ENCODE measurements at regions not wholly inside any gene's neighbourhood (a gene's known extent, or its start where the extent isn't known, plus 50 kb on each side); places are given as distances from the start of the nearest gene placed in this dataset.

DNA sequence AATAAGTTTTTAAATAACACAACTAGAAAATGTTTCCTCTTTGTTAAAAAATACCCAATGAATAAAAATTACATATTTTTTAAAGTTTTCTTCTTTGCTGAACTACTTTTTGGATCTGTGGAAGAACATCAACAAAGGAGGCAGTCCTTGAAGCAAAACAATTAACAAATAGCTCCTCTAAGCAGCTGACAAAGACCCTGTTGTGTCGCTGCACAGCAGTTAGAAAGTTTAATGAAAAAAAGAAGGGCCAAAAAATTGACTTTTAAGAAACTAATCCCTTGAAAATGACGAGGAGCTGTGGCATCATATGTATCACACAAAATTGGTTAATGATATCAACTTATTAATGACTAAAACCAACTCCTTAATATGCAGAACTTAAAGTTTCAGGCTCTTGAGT is 72.1 kb downstream of the SLITRK1 start (continued):
- no peak for TF ChIP-seq STAT1 (IDR thresholded peaks at IDR 0.05; ENCODE audit: unreplicated experiment)
- TF ChIP-seq NANOG (IDR thresholded peaks at IDR 0.05; ENCODE audit: borderline replicate concordance), result no peak
- TF ChIP-seq ZNF331 (CRISPR knock-in tag; IDR thresholded peaks at IDR 0.05; ENCODE audit: low read depth), result no peak

DNA sequence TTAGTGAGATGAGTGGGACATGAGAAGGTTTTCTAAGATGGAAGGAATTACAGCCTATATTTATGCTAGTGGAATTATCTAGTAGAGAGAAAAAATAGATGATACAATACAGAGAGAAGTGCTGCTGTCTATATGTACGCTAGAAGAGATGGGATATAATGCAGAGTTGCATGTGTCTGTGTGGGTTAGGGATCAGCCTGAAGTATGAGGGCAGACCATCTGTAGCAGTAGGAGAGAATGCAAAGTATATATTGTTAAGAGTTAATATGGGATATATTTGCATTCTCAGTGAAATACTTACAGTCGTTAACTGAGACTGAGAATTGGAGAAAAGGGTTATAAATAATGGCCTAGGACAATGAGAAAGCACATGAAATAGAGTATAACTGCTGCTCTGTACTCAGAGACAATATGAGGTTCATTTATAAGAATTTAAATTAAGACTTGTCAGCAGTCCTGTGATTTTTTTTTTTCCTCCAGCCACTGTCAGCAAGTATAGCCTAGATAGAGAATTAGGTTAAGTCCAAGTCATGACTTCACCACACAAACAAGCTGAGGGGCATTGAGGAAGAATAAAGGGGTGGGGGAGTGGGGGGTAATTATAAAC is 77.8 kb downstream of the SLITRK1 start:
- H3K4me3 Mint-ChIP-seq, result no peak overlapping the region
- no peaks in the 10 kb centered on the region for H3K9me2 ChIP-seq (ENCODE audit: insufficient read depth)
- no peak overlapping the region for H2AFZ ChIP-seq
- H3K9me3 Mint-ChIP-seq, result no peaks in the 10 kb centered on the region
- no peak overlapping the region; the same call in 1 of the 2 replicates for H3K27ac Mint-ChIP-seq
- ATAC-seq, result no peak
- no peak overlapping the region for H3K4me3 ChIP-seq
- no peaks in the 10 kb centered on the region for H3K27me3 Mint-ChIP-seq (ENCODE audit: insufficient read depth, low read depth, poor library complexity)
- H3K36me3 ChIP-seq (ENCODE audit: insufficient read depth), result no peaks in the 10 kb centered on the region
- H3K79me2 ChIP-seq (replicated peaks; ENCODE audit: insufficient read depth), result no peaks in the 10 kb centered on the region
- H3K4me1 Mint-ChIP-seq, result peaks cover 3% of the 10 kb centered on the region; the same call in 2 of the 3 replicates
- DNase-seq (ENCODE audit: low spot score), result no peak
- H3K27me3 ChIP-seq (ENCODE audit: insufficient read depth), result no peaks in the 10 kb centered on the region
- no peaks in the 10 kb centered on the region; the same call in 2 of the 3 replicates for H3K36me3 Mint-ChIP-seq (ENCODE audit: low read depth)
- no peak overlapping the region for H3K4me2 ChIP-seq
- no peaks in the 10 kb centered on the region for H4K20me1 ChIP-seq (replicated peaks; ENCODE audit: insufficient read depth)
- peaks cover 6% of the 10 kb centered on the region; the same call in 1 of the 2 replicates for H3K4me1 ChIP-seq (ENCODE audit: insufficient read depth)
- no peak overlapping the region for H3K27ac ChIP-seq (ENCODE audit: low read depth)
- H3F3A ChIP-seq (replicated peaks; ENCODE audit: low read depth), result no peaks in the 10 kb centered on the region
- TF ChIP-seq ZNF331 (CRISPR knock-in tag; IDR thresholded peaks at IDR 0.05; ENCODE audit: low read depth) (no peak), ZNF114 (CRISPR knock-in tag; IDR thresholded peaks at IDR 0.05) (no peak), STAT1 (IDR thresholded peaks at IDR 0.05; ENCODE audit: unreplicated experiment) (no peak), EZH2 (IDR thresholded peaks at IDR 0.05; ENCODE audit: low read depth, unreplicated experiment) (no peak), JUNB (IDR thresholded peaks at IDR 0.05; ENCODE audit: unreplicated experiment) (no peak), EZH2phosphoT487 (IDR thresholded peaks at IDR 0.05; ENCODE audit: unreplicated experiment) (no peak), NANOG (IDR thresholded peaks at IDR 0.05; ENCODE audit: borderline replicate concordance) (no peak), CREB1 (CRISPR knock-in tag; IDR thresholded peaks at IDR 0.05; ENCODE audit: low read depth) (no peak), POLR2AphosphoS5 (IDR thresholded peaks at IDR 0.05; ENCODE audit: low read depth) (no peak)
- TF ChIP-seq, protein P1, sequence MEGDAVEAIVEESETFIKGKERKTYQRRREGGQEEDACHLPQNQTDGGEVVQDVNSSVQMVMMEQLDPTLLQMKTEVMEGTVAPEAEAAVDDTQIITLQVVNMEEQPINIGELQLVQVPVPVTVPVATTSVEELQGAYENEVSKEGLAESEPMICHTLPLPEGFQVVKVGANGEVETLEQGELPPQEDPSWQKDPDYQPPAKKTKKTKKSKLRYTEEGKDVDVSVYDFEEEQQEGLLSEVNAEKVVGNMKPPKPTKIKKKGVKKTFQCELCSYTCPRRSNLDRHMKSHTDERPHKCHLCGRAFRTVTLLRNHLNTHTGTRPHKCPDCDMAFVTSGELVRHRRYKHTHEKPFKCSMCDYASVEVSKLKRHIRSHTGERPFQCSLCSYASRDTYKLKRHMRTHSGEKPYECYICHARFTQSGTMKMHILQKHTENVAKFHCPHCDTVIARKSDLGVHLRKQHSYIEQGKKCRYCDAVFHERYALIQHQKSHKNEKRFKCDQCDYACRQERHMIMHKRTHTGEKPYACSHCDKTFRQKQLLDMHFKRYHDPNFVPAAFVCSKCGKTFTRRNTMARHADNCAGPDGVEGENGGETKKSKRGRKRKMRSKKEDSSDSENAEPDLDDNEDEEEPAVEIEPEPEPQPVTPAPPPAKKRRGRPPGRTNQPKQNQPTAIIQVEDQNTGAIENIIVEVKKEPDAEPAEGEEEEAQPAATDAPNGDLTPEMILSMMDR (conservative IDR thresholded peaks at IDR 0.05; ENCODE audit: low read depth in 2 of 2), result no peak
- TF ChIP-seq, protein P2, sequence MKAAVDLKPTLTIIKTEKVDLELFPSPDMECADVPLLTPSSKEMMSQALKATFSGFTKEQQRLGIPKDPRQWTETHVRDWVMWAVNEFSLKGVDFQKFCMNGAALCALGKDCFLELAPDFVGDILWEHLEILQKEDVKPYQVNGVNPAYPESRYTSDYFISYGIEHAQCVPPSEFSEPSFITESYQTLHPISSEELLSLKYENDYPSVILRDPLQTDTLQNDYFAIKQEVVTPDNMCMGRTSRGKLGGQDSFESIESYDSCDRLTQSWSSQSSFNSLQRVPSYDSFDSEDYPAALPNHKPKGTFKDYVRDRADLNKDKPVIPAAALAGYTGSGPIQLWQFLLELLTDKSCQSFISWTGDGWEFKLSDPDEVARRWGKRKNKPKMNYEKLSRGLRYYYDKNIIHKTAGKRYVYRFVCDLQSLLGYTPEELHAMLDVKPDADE (IDR thresholded peaks at IDR 0.05), result no peak
- TF ChIP-seq, protein P3, sequence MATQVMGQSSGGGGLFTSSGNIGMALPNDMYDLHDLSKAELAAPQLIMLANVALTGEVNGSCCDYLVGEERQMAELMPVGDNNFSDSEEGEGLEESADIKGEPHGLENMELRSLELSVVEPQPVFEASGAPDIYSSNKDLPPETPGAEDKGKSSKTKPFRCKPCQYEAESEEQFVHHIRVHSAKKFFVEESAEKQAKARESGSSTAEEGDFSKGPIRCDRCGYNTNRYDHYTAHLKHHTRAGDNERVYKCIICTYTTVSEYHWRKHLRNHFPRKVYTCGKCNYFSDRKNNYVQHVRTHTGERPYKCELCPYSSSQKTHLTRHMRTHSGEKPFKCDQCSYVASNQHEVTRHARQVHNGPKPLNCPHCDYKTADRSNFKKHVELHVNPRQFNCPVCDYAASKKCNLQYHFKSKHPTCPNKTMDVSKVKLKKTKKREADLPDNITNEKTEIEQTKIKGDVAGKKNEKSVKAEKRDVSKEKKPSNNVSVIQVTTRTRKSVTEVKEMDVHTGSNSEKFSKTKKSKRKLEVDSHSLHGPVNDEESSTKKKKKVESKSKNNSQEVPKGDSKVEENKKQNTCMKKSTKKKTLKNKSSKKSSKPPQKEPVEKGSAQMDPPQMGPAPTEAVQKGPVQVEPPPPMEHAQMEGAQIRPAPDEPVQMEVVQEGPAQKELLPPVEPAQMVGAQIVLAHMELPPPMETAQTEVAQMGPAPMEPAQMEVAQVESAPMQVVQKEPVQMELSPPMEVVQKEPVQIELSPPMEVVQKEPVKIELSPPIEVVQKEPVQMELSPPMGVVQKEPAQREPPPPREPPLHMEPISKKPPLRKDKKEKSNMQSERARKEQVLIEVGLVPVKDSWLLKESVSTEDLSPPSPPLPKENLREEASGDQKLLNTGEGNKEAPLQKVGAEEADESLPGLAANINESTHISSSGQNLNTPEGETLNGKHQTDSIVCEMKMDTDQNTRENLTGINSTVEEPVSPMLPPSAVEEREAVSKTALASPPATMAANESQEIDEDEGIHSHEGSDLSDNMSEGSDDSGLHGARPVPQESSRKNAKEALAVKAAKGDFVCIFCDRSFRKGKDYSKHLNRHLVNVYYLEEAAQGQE (IDR thresholded peaks at IDR 0.05; ENCODE audit: unreplicated experiment), result no peak
